Lung (tissue), 11 donors: ENCODE measurements at regions not wholly inside any gene's neighbourhood (a gene's known extent, or its start where the extent isn't known, plus 50 kb on each side); places are given as distances from the start of the nearest gene placed in this dataset.

Source experiments
- ATAC-seq: fragments of 200-7000 bp; cut with Tn5 transposase; one replicate; pipeline ENCODE4 v1.9.1; 2020; ENCODE audit warnings: moderate number of reproducible peaks; ENCODE audit not compliant: insufficient read depth, low FRiP score
- DNase-seq, 3 donors: peaks; one replicate each; pipeline ENCODE4 v3.0.0-alpha.2; 2013 to 2017
- H3K27ac ChIP-seq, 2 donors: one replicate each; pipeline ENCODE4 v1.5.1; 2013; ENCODE audit warnings: mild to moderate bottlenecking in 2 of 2, moderate library complexity in 2 of 2, control low read depth in 1 of 2, inconsistent platforms in 1 of 2, low read depth in 1 of 2, low read length in 1 of 2
- H3K27me3 ChIP-seq, 3 donors: one replicate each; pipeline ENCODE4 v1.5.1; 2013; ENCODE audit warnings: low read length in 2 of 3; ENCODE audit not compliant: control insufficient read depth in 3 of 3, insufficient read depth in 3 of 3
- H3K36me3 ChIP-seq, 4 donors: one replicate each; pipeline ENCODE4 v1.5.1; 2013; ENCODE audit warnings: low read length in 4 of 4, mild to moderate bottlenecking in 1 of 4, moderate library complexity in 1 of 4; ENCODE audit not compliant: control insufficient read depth in 4 of 4, insufficient read depth in 4 of 4
- H3K4me1 ChIP-seq, 5 donors: one replicate each; pipeline ENCODE4 v1.5.1; 2013; ENCODE audit warnings: low read length in 5 of 5, mild to moderate bottlenecking in 2 of 5, moderate library complexity in 1 of 5; ENCODE audit not compliant: control insufficient read depth in 5 of 5, insufficient read depth in 5 of 5
- H3K4me3 ChIP-seq: one replicate; pipeline ENCODE4 v1.5.1; 2013; ENCODE audit warnings: mild to moderate bottlenecking, control low read depth, moderate library complexity
- H3K9ac ChIP-seq, 2 donors: one replicate each; pipeline ENCODE4 v1.5.1; 2013; ENCODE audit warnings: low read length in 2 of 2, control low read depth in 1 of 2; ENCODE audit not compliant: insufficient read depth in 1 of 2
- H3K9me3 ChIP-seq, 4 donors: one replicate each; pipeline ENCODE4 v1.5.1; 2013; ENCODE audit warnings: low read length in 3 of 4, mild to moderate bottlenecking in 1 of 4, moderate library complexity in 1 of 4; ENCODE audit not compliant: control insufficient read depth in 4 of 4, insufficient read depth in 3 of 4
- CTCF ChIP-seq: IDR thresholded peaks from 2 replicates; pipeline ENCODE4 v1.5.1; 2012; ENCODE audit warnings: mild to moderate bottlenecking; ENCODE audit errors: control extremely low read depth, extremely low read depth
- WGBS, 2 donors: extraction: QIAGEN DNeasy Blood & Tissue Kit; methylation state at CpG; one replicate each; pipeline ENCODE4 v1.1.7; 2013; 5-methylcytosine and 5-hydroxymethylcytosine counted together
- donor health status: control.
- donor health status: control.
- donor health status: Bipolar disorder and iron deficiency.
- donor health status: healthy.
- donor health status: DM: yes; HTN: yes; CAD: no.

- ATAC-seq (no peak), DNase-seq (no peak)
- Histone ChIP-seq H3K27ac (no peak overlapping the region), H3K4me3 (no peak overlapping the region), H3K27me3 (no peaks in the 10 kb centered on the region), H3K4me1 (no peaks in the 10 kb centered on the region), H3K9me3 (no peaks in the 10 kb centered on the region), H3K36me3 (no peaks in the 10 kb centered on the region), H3K9ac (no peak overlapping the region)
- no peak for TF ChIP-seq CTCF
- WGBS, 2 donors = 79 to 85% methylated on average over 3 of the region's 3 CpGs
These were observed 85.2 kb downstream of the ELOVL4 start for GRCh38 chr6:79862126-79862525.

- Histone ChIP-seq H3K9ac (no peak overlapping the region), H3K4me3 (no peak overlapping the region), H3K27me3 (no peaks in the 10 kb centered on the region), H3K9me3 (peaks cover 0 to 1% (median 0%) of the 10 kb centered on the region in 4 donors), H3K36me3 (no peaks in the 10 kb centered on the region), H3K27ac (no peak overlapping the region), H3K4me1 (no peaks in the 10 kb centered on the region)
- DNase-seq (no peak), ATAC-seq (no peak)
- WGBS, 2 donors = 66 to 75% methylated on average over 7 of the region's 7 CpGs
- TF ChIP-seq CTCF = no peak
These were observed 86.3 kb downstream of the ELOVL4 start for GRCh38 chr6:79861023-79861422.

- DNase-seq = no peak
- WGBS, 2 donors = 98 to 100% methylated on average over 1 of the region's 1 CpG
- H3K4me1 ChIP-seq = no peaks in the 10 kb centered on the region
- H3K27ac ChIP-seq = no peak overlapping the region
- no peaks in the 10 kb centered on the region for H3K9me3 ChIP-seq
- no peaks in the 10 kb centered on the region for H3K36me3 ChIP-seq
- H3K9ac ChIP-seq = no peak overlapping the region
- no peaks in the 10 kb centered on the region for H3K27me3 ChIP-seq
- ATAC-seq = no peak
- TF ChIP-seq CTCF = no peak
- no peak overlapping the region for H3K4me3 ChIP-seq
These were observed 99.9 kb downstream of the ELOVL4 start for GRCh38 chr6:79847426-79847825.

DNA sequence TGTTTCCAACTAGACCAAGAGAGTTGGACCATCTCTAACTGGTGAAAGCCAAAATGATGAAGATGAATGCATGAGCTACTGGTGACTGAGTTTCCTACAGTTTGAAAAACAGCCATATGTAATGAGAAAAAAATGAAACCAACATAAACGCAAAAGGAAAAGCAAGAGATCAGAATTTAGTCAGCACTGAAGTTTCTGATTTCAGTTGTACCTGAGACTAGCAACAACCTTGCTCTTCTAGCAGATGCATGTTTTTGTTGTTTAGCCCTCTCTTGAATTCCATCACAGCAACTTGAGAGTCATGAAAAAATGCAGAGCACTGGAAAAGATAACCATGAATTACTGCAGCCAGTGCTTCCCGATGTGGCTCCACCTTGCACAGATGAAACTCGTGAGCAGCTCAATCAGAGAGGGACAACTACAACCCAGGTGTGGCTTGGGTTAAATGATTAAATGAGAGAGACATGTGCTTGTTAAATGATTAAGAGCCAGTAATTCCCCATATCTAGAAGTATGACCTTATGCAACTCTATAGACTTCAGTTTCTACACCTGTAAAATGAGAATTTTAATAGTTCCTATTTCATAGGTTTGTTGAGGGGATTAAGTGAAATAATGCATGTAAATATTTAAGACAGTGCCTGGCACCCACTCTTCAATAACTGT lies 104.8 kb downstream of the ELOVL4 start:
- WGBS, 2 donors = 89 to 91% methylated on average over 3 of the region's 3 CpGs
- no peak overlapping the region for H3K27ac ChIP-seq
- H3K4me1 ChIP-seq = no peaks in the 10 kb centered on the region
- no peaks in the 10 kb centered on the region for H3K9me3 ChIP-seq
- H3K9ac ChIP-seq = no peak overlapping the region
- H3K4me3 ChIP-seq = no peak overlapping the region
- TF ChIP-seq CTCF = no peak
- ATAC-seq (no peak), DNase-seq (no peak)
- no peaks in the 10 kb centered on the region for H3K27me3 ChIP-seq
- H3K36me3 ChIP-seq = no peaks in the 10 kb centered on the region
